ENCODE measurements at regions not wholly inside any gene's neighbourhood (a gene's known extent, or its start where the extent isn't known, plus 50 kb on each side); places are given as distances from the start of the nearest gene placed in this dataset.

- H3K9me3 ChIP-seq: no peaks in the 10 kb centered on the region
- H3K4me3 ChIP-seq: no peak overlapping the region
- peaks cover 20% of the 10 kb centered on the region for H3K27me3 ChIP-seq (ENCODE audit: low read depth)
- no peaks in the 10 kb centered on the region for H3K36me3 ChIP-seq (replicated peaks)
- H3K4me1 ChIP-seq: no peaks in the 10 kb centered on the region
- no peak for DNase-seq (ENCODE audit: low spot score in 2 of 2)
- in situ Hi-C loops (cut with MboI; ENCODE audit: low sequenced_read_pairs): no loop called here
Observed at GRCh38 chr17:45705123-45706009, 78.8 kb upstream of the CRHR1 start.

GRCh38 chr17:45706033-45706432 is 78.1 kb upstream of the CRHR1 start:
- peaks cover 20% of the 10 kb centered on the region for H3K27me3 ChIP-seq (ENCODE audit: low read depth)
- H3K4me1 ChIP-seq: no peaks in the 10 kb centered on the region
- DNase-seq (ENCODE audit: low spot score in 2 of 2): no peak
- H3K9me3 ChIP-seq: no peaks in the 10 kb centered on the region
- H3K36me3 ChIP-seq (replicated peaks): no peaks in the 10 kb centered on the region
- H3K4me3 ChIP-seq: no peak overlapping the region
- in situ Hi-C loops (cut with MboI; ENCODE audit: low sequenced_read_pairs): no loop called here

- no peak for DNase-seq (ENCODE audit: low spot score in 2 of 2)
- Histone ChIP-seq H3K4me1 (no peaks in the 10 kb centered on the region), H3K9me3 (no peaks in the 10 kb centered on the region), H3K36me3 (replicated peaks) (no peaks in the 10 kb centered on the region), H3K4me3 (no peak overlapping the region), H3K27me3 (ENCODE audit: low read depth) (peaks cover 27% of the 10 kb centered on the region)
- in situ Hi-C loops (cut with MboI; ENCODE audit: low sequenced_read_pairs): no loop called here
Observed at GRCh38 chr17:45708707-45709290, 75.3 kb upstream of the CRHR1 start.

- Histone ChIP-seq H3K4me3 (no peak overlapping the region), H3K36me3 (replicated peaks) (no peaks in the 10 kb centered on the region), H3K9me3 (no peaks in the 10 kb centered on the region), H3K4me1 (no peaks in the 10 kb centered on the region), H3K27me3 (ENCODE audit: low read depth) (peaks cover 22% of the 10 kb centered on the region)
- DNase-seq (ENCODE audit: low spot score in 2 of 2): no peak
- in situ Hi-C loops (cut with MboI; ENCODE audit: low sequenced_read_pairs): no loop called here
Observed at GRCh38 chr17:45709728-45710288, 74.3 kb upstream of the CRHR1 start.

GRCh38 chr17:45715787-45716186 is 68.3 kb upstream of the CRHR1 start:
- Histone ChIP-seq H3K4me1 (no peaks in the 10 kb centered on the region), H3K9me3 (no peaks in the 10 kb centered on the region), H3K27me3 (ENCODE audit: low read depth) (peaks cover 20% of the 10 kb centered on the region), H3K36me3 (replicated peaks) (no peaks in the 10 kb centered on the region), H3K4me3 (no peak overlapping the region)
- no peak for DNase-seq (ENCODE audit: low spot score in 2 of 2)
- in situ Hi-C loops (cut with MboI; ENCODE audit: low sequenced_read_pairs): no loop called here

- H3K27me3 ChIP-seq (ENCODE audit: low read depth): peaks cover 17% of the 10 kb centered on the region
- H3K36me3 ChIP-seq (replicated peaks): no peaks in the 10 kb centered on the region
- no peak overlapping the region for H3K4me3 ChIP-seq
- in situ Hi-C loops (cut with MboI; ENCODE audit: low sequenced_read_pairs): no loop called here
- DNase-seq (ENCODE audit: low spot score in 2 of 2): no peak
- no peaks in the 10 kb centered on the region for H3K4me1 ChIP-seq
- no peaks in the 10 kb centered on the region for H3K9me3 ChIP-seq
Observed at GRCh38 chr17:45718791-45719190, 65.3 kb upstream of the CRHR1 start.

GRCh38 chr17:45719335-45720071 is 64.6 kb upstream of the CRHR1 start:
- Histone ChIP-seq H3K36me3 (replicated peaks) (no peaks in the 10 kb centered on the region), H3K27me3 (ENCODE audit: low read depth) (peaks cover 17% of the 10 kb centered on the region), H3K4me3 (no peak overlapping the region), H3K4me1 (no peaks in the 10 kb centered on the region), H3K9me3 (no peaks in the 10 kb centered on the region)
- peak in 1 of 2 experiments; percentile 16 for DNase-seq (ENCODE audit: low spot score in 2 of 2)
- in situ Hi-C loops (cut with MboI; ENCODE audit: low sequenced_read_pairs): no loop called here

GRCh38 chr17:45720386-45720785 is 63.7 kb upstream of the CRHR1 start:
- Histone ChIP-seq H3K9me3 (no peaks in the 10 kb centered on the region), H3K27me3 (ENCODE audit: low read depth) (peaks cover 17% of the 10 kb centered on the region), H3K36me3 (replicated peaks) (no peaks in the 10 kb centered on the region), H3K4me3 (no peak overlapping the region), H3K4me1 (no peaks in the 10 kb centered on the region)
- in situ Hi-C loops (cut with MboI; ENCODE audit: low sequenced_read_pairs): no loop called here
- no peak for DNase-seq (ENCODE audit: low spot score in 2 of 2)

- no peaks in the 10 kb centered on the region for H3K36me3 ChIP-seq (replicated peaks)
- in situ Hi-C loops (cut with MboI; ENCODE audit: low sequenced_read_pairs): no loop called here
- DNase-seq (ENCODE audit: low spot score in 2 of 2): peak in 1 of 2 experiments; percentile 31
- no peaks in the 10 kb centered on the region for H3K4me1 ChIP-seq
- no peaks in the 10 kb centered on the region for H3K9me3 ChIP-seq
- no peak overlapping the region for H3K4me3 ChIP-seq
- peaks cover 25% of the 10 kb centered on the region for H3K27me3 ChIP-seq (ENCODE audit: low read depth)
Observed at GRCh38 chr17:45722161-45722560, 62.0 kb upstream of the CRHR1 start.

GRCh38 chr17:45729294-45729907 is 54.7 kb upstream of the CRHR1 start:
- peaks cover 13% of the 10 kb centered on the region for H3K27me3 ChIP-seq (ENCODE audit: low read depth)
- in situ Hi-C loops (cut with MboI; ENCODE audit: low sequenced_read_pairs): no loop called here
- no peaks in the 10 kb centered on the region for H3K36me3 ChIP-seq (replicated peaks)
- H3K4me1 ChIP-seq: no peaks in the 10 kb centered on the region
- no peak overlapping the region for H3K4me3 ChIP-seq
- DNase-seq (ENCODE audit: low spot score in 2 of 2): no peak
- no peaks in the 10 kb centered on the region; the same call in 1 of the 2 replicates for H3K9me3 ChIP-seq

- H3K36me3 ChIP-seq (replicated peaks): no peaks in the 10 kb centered on the region
- in situ Hi-C loops (cut with MboI; ENCODE audit: low sequenced_read_pairs): no loop called here
- peaks cover 13% of the 10 kb centered on the region for H3K27me3 ChIP-seq (ENCODE audit: low read depth)
- no peaks in the 10 kb centered on the region; the same call in 1 of the 2 replicates for H3K9me3 ChIP-seq
- H3K4me1 ChIP-seq: no peaks in the 10 kb centered on the region
- no peak overlapping the region for H3K4me3 ChIP-seq
- no peak for DNase-seq (ENCODE audit: low spot score in 2 of 2)
Observed at GRCh38 chr17:45730192-45730591, 53.9 kb upstream of the CRHR1 start.

GRCh38 chr17:45731459-45731858 is 52.7 kb upstream of the CRHR1 start:
- in situ Hi-C loops (cut with MboI; ENCODE audit: low sequenced_read_pairs): no loop called here
- no peaks in the 10 kb centered on the region; the same call in 1 of the 2 replicates for H3K9me3 ChIP-seq
- H3K4me3 ChIP-seq: no peak overlapping the region
- H3K36me3 ChIP-seq (replicated peaks): no peaks in the 10 kb centered on the region
- no peak for DNase-seq (ENCODE audit: low spot score in 2 of 2)
- H3K27me3 ChIP-seq (ENCODE audit: low read depth): peaks cover 12% of the 10 kb centered on the region
- no peaks in the 10 kb centered on the region for H3K4me1 ChIP-seq

- H3K4me3 ChIP-seq: no peak overlapping the region
- DNase-seq (ENCODE audit: low spot score in 2 of 2): no peak
- H3K27me3 ChIP-seq (ENCODE audit: low read depth): peaks cover 5% of the 10 kb centered on the region
- in situ Hi-C loops (cut with MboI; ENCODE audit: low sequenced_read_pairs): no loop called here
- H3K36me3 ChIP-seq (replicated peaks): no peaks in the 10 kb centered on the region
- H3K4me1 ChIP-seq: no peaks in the 10 kb centered on the region
- H3K9me3 ChIP-seq: no peaks in the 10 kb centered on the region; the same call in 1 of the 2 replicates
Observed at GRCh38 chr17:45732926-45733505, 51.1 kb upstream of the CRHR1 start.

Measured in HAP-1 (cell line).